GM21825 (cell line): ENCODE measurements at regions not wholly inside any gene's neighbourhood (a gene's known extent, or its start where the extent isn't known, plus 50 kb on each side); places are given as distances from the start of the nearest gene placed in this dataset.
"Not testable (repeated sequence)": the region's sequence is repeated elsewhere in the genome, so short reads cannot be mapped to it uniquely, and the experiment has no call there.

Experiments
- ATAC-seq: cut with Tn5 transposase; IDR thresholded peaks from one replicate; pipeline ENCODE4 v1.9.1; 2021; ENCODE audit warnings: mild to moderate bottlenecking, moderate library complexity; ENCODE audit not compliant: unreplicated experiment

DNA sequence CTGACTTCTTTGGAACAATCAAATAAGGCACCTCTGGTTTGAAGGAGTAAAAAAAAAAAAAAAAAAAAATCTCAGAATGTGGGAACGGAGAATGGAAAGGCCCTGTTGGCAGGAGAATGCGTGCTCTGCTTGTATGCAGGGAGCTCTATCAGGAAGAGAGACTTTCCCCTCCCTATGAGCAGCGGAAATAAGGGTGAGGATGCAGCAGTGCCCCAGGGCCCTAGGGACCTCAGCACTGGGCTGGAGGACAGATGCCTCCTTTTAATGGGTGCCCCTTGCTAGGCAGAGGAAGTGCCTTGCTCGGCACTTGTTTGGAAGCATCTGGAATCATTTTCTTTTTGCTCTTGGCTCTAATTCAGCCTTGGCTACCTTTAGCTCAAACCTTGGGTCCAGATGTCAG lies 283.4 kb upstream of the NBPF12 start:
- ATAC-seq: not testable (repeated sequence)

DNA sequence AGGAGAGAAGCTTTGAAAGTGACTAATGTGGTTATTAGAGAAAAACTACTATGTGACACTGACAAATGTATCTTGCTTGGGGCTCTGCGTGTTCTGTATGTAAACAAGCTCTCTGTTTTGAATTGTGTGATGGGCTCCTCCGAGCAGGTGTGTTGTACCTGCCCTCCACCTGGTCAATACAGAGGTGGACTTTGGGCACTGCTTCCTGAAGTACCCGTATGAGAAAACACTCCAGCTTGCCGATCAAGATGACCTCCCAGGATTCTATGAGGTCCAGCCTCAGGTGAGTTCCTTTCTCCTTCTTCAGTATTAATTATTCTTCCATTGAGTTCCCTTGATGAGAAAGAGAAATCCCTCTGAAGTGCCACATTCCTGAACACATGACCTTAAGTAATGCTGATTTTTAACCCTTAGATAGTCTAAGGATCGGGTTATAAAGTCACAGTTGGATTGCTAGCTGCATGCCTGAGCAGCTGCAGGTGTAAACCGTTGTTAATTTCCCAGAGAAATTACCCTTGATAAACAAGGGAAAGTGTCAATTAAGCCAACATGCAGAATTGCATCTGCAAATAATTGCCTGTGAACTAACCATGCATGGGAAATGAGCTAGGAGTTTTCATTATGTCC lies 292.0 kb upstream of the NBPF12 start:
- ATAC-seq: not testable (repeated sequence)

DNA sequence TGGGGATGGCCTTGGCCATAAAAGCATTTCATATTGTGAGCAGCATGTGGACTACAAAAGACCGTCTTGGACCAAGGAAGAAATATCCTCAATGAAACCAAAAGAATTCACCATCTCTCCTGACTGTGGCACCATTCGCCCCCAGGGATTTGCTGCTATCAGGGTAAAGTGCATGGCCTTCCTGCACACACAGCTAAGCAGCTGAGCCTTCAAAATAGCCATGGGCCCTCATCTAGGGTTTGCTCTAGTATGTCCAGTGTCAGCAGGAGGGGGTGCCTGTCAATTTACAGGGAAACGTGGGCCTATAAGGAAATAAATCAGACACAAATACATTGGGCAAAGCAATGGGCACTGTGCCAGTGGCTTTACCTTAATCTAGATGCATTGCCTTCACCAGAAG lies 296.6 kb upstream of the NBPF12 start:
- not testable (repeated sequence) for ATAC-seq

DNA sequence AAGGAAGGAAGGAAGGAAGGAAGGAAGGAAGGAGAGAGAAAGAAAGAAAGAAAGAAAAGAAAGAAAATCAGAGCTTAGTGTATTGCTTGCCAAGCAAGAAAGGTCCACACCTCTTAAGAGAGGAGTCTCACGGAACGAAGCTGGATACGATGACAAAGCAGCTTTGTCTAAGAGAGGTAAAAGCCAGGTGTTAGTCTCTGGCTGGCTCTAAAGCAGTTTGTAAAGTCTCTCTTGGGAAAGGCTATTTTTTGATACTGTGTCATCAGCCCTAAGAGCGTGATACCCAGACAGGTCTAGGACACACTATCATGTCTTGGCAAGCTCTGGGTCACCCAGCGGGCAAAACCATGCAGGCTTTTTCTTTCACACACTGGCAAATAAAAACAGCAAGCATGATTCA lies 297.5 kb upstream of the NBPF12 start:
- not testable (repeated sequence) for ATAC-seq

DNA sequence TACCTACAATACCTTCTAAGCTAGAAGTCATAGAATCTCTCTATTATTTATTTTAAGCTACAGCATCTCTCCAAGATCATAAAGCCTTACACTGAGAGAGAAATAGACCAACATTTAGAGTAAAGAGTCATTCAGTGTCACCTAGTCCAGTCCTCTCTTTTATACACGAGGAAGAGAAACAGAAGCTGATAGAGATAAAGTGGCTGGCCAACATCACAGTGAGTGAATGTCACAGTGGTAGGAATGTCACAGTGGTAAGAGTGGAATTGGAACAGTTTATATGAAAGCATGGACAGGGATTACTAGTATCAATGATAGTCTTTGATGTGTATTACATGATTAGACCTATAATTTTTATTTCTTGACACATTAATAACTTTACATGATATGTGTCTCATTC lies 307.8 kb upstream of the NBPF12 start:
- ATAC-seq: not testable (repeated sequence)

DNA sequence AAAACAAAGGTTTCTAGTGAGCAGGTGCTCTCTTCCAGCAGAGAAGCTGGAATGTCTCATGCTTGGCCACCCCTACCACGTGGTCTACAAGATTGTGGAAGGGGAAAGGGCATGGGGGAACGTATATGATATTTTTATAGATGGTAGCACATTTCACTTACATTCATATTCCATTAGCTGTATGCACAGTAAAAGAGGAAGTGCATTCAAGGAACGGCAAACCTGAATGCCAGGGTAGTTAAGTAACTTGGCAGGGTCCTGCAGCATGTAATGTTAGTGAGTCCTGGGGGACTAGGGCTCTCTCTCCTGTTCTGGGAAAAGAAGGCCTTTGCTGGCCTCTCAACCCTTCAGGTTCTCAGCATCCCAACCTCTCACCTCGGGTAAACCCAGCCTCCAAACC lies 319.5 kb upstream of the NBPF12 start:
- not testable (repeated sequence) for ATAC-seq

DNA sequence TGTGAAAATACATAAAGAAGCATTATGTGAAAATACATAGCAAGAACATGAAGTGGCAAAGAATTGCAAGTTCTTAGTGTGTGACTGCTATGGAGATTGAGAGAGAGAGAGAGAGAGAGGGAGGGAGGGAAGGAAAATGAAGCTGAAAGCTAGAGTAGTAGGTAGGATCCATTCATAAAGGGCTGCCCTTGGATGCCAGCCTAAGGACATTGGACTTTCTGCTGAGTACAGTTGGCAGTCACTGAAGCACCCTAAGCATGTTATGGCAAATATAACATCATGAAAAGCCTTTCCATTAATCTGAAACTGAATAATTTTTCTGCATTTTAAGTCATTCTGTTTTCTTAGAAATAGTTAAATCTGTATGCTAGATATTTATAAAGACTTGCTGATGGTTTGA lies 333.4 kb upstream of the NBPF12 start:
- ATAC-seq: not testable (repeated sequence)

DNA sequence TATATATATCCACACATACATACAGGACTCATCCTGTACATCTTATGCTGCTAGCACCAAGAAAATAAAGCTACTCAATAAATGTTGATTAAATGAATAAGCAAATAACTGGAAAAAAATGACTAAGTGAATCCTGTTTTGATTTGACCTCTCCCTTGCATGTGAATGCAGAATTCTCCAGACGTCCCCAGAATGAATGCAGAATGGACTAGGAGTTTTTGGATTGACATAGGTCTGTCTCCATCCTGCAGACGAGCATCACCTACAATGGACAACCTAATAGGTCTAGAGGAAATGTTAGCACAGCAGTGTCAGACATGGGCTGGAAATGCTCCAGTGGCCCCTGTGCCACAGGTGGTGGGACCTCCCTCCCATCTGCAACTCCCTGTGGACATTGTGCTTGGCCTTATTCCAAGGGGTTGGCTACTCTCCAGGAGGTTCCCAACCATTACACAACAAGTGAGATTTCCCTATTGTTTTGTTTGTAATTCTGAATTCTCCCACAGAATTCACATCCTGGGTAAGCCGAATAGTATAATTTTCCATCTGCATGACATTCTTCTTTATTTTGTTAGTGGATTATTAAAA lies 337.3 kb upstream of the NBPF12 start:
- ATAC-seq: not testable (repeated sequence)

DNA sequence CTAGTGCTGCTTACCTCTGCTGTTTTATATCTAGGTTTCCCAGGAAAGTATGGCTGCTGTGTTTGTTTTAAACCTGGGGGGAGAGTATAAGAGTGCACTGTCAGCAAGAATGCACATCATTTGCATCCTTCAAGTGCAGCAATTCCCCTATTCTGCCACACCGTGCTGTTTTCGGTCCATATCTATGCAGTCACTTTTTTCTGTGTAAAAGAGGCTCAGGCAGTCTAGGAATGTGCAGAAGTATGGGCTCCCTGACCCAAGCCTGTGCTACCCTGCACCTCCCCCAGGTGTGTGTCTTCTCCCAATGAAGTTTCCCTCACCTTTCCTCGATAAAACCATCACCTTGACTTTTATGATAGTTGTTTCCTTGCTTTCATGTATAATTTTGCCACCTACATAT lies 338.2 kb upstream of the NBPF12 start:
- ATAC-seq: not testable (repeated sequence)

DNA sequence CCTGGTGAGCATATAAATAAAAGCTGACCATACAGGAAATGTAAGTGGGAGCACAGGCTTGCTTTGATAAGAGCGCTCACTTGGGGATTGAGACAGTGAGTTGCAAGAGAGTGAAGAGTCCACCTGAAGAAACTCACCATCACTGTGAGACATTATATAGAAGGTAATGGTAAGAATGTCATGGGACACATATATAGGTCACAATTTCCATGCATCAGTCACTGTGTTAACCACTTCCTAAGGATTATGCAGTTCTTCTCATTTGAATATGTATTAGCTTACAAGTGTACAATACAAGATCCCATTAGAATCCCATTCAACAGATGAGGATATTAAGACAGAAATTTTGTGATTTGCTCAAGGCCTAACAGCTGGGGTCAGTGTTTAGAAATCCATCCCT lies 352.4 kb upstream of the NOTCH2NLA start:
- not testable (repeated sequence) for ATAC-seq

DNA sequence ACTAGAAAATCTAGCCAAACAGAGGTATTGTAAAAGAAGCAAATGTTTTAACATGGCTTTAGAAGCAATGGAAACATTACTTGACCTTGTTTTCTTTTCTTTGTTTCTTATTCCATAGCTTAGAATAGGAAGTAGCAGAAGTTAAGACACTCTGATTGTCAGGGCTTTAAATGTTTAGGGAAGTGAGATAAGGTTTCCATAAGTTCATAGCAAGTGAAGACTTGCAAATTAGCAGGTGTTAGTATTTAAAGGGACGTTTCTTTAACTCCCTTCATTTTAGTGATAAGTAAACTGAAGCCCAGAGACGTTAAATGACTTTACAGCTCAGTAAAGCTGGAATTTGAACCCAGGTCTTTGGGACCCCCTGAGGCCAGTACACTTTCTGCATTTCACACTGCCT lies 338.7 kb upstream of the NOTCH2NLA start:
- not testable (repeated sequence) for ATAC-seq

DNA sequence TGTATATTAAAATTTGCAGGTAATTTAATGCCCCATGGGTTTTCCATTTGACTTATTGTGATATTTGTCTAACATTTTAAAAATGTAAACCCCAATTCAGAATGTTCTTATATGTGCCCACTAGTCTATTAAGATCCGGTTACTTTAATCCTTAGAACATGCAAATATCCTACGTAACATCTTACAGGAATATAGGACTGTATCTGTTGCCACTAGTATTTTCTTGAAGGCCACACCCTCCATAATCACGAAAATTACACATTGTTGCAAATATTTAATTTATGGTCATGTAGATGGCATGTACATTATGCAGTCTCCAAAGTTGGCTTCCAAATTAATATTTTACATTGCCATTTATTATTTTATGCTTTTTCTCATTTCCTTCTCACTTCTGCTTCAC lies 329.2 kb upstream of the NOTCH2NLA start:
- ATAC-seq: not testable (repeated sequence)

DNA sequence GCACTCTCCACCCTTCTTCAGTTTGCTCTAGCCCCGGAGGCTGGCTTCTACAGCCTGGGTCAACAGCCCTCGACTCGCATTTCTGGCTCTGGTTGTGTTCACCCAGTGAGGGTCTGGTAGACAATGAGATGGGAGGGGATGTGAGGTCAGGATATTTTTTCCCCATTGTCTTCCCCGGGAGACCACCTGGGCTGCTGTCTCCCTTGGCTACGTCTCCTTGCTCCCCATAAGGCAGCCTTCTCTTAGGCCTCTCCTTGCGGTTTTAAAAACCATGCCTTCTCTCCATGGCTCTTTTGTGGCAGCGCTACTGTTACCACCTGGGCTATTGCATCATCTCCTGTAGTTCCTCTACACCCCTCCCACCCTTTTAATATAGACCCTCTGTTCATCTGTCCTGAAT lies 327.6 kb upstream of the NOTCH2NLA start:
- ATAC-seq: not testable (repeated sequence)

DNA sequence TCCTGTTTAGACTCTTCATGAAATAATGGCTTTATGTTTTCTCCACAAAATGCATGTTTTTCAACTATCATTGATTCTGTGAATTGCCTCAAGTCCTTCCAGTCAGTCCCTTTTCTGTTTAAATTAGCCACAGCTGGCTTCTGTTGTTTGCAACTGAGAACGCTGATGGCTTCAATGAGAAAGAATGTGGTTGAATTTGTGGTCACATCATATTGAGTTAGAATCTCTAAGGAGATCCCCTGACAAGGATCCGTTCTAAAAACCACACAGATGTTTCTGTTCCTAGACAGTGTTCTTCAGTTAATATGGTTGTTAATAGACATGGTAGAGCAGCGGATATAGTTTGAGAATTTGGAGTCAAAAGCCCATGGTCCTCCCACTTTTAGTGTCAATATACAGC lies 323.6 kb upstream of the NOTCH2NLA start:
- not testable (repeated sequence) for ATAC-seq

DNA sequence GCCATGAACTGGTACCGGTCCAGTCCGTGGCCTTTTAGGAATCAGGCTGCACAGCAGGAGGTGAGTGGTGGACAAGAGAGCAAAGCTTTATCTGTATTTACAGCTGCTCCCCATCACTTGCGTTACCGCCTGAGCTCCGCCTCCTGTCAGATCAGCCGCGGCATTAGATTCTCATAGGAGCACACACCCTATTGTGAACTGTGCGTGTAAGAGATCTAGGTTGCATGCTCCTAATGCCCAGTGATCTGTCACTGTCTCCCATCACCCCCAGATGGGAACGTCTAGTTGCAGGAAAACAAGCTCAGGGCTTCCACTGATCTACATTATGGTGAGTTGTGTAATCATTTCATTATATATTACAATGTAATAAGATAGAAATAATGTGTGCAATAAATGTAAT lies 319.9 kb upstream of the NOTCH2NLA start:
- not testable (repeated sequence) for ATAC-seq

DNA sequence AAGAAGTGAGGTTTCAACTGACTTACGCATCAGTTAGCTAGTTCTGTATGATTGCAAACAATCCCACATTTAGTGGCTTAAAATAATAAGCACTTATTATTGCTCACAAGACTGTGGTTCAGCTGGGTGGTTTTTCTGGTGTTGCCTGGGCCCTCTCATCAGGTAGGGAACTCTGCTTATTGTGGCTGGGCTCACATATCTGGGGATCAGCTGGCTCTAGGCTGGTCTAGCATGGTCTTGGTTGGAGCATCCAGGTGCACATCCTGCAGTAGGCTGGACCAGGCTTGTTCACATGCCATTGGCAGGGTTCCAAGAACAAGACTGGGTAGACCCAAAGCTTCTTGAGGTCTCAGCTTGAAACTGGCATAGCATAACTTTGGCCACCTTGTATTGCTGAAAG lies 317.4 kb upstream of the NOTCH2NLA start:
- ATAC-seq: not testable (repeated sequence)

DNA sequence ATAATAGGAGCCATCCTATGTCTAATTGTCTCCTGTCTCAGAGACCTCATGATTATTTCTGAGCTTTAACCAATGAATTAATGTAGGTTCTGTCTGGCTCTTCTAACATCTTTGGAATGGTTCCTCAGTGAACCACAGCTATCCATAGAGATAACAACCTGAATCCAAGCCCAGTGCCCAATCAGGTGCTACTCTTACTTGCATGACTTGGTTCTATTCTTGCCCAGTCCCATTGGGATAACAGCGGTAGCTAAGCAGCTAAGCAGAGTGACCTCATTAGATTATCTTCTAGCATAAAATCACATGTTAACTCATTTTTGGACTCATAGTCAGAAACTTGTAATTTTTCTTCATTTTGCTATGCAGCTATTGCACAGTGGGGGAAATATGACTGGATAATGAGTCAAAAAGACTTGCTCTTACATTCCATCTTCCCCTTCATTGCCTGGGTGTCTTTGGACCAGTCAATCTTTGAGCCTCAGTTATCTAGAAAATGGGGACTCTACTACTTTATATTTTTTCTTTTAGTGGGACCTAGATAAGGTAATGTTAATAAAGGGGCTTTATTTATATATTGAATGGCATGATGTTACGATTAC lies 309.1 kb upstream of the NOTCH2NLA start:
- ATAC-seq: not testable (repeated sequence)

DNA sequence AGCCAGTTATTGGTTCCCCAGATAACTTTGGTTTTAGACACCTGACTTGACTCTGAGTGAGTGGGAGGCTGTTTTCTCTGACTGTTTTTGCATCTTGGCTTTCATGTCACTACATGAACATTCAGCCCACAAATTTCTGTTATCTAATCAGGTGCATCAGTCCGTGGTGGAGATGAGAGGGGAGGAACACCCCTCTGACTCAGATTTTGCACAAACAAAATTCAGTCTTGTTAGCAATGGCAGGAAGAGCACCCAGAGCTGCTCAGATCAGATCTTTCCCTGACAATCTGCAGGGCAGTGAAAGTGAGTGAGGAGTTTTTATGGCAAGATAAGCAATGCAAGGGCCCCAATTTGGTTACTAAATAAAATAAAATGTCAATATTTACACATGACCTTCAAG lies 307.2 kb upstream of the NOTCH2NLA start:
- not testable (repeated sequence) for ATAC-seq

DNA sequence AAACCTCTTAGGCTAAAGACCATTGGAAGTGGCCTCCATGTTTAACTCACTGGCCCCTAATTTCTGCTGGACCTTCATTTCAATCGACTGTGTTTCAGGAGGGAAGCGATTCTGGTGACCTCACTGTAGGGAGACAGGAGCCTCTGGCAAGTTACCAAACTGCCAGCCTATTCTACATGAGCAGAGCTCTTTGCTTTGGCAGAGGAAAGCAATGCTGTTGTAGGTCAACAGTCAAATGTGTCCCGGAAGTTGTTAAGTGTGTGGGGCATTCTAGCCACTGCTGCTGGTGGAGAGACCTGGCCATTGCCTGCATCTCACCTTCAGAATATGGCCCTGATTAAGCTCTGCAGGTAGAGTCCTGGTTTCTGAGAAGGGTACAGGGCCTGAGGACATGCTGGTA lies 306.8 kb upstream of the NOTCH2NLA start:
- ATAC-seq: not testable (repeated sequence)

DNA sequence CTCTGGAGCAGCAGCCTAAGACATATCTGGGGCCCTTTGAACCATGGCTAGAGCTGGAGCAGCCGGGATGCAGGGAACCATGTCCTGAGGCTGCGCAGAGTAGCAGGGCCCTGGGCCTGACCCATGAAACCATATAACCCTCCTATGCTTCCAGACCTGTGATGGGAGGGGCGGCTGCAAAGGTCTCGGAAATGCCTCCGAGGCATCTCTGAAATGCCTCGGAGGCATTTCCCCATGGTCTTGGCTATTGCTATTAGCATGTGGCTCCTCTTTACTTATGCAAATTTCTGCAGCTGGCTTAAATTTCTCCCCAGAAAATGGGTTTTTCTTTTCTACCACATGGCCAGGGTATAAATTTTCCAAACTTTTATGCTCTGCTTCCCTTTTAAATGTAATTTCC lies 302.1 kb upstream of the NOTCH2NLA start:
- not testable (repeated sequence) for ATAC-seq

DNA sequence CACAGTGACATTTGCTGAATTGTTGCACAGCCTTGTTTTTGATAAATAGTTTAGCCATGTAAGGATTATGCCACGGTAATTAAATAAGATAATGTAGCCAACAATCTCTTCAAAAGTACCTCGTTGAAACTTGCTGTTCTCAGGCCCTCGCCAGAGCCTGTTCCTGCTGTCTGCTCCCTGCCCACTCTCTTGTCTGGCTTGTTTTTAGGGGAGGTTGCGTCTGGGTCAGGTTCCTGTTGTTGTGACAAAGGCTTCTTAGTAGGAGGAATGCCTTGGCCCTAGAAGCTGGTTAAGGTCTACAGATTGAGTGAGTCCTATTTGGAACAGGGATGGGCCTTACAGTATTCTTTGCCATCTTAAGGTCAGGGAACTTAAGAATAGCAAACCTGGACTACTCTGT lies 294.0 kb upstream of the NOTCH2NLA start:
- not testable (repeated sequence) for ATAC-seq

DNA sequence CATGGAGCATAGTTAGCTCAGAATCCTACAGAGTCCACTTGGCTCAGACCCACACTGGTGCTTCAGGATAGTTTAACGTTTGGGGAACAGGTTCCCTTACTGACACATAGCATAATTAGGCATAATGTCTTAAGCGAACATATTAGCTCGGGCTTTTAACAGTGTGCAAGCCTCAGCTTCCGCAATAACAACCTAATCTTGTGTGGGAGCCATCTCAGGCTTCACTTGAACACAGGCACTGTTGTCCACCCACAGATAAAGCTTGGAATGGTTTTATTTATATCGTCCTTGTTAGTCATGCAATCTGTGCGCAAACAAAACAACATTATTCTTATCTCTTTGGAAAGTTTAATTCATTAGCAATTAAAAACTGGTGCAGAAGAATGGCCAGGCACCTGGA lies 293.5 kb upstream of the NOTCH2NLA start:
- ATAC-seq: not testable (repeated sequence)
